Renal pelvis (tissue), 1 donor: ENCODE measurements at regions not wholly inside any gene's neighbourhood (a gene's known extent, or its start where the extent isn't known, plus 50 kb on each side); places are given as distances from the start of the nearest gene placed in this dataset.
A peak's percentile ranks its signal among the peaks of the same experiment; 100 is the strongest.
"Not testable (repeated sequence)": the region's sequence is repeated elsewhere in the genome, so short reads cannot be mapped to it uniquely, and the experiment has no call there.

Experiments
- DNase-seq: peaks from one replicate; pipeline ENCODE4 v3.0.0-alpha.2; 2013

DNA sequence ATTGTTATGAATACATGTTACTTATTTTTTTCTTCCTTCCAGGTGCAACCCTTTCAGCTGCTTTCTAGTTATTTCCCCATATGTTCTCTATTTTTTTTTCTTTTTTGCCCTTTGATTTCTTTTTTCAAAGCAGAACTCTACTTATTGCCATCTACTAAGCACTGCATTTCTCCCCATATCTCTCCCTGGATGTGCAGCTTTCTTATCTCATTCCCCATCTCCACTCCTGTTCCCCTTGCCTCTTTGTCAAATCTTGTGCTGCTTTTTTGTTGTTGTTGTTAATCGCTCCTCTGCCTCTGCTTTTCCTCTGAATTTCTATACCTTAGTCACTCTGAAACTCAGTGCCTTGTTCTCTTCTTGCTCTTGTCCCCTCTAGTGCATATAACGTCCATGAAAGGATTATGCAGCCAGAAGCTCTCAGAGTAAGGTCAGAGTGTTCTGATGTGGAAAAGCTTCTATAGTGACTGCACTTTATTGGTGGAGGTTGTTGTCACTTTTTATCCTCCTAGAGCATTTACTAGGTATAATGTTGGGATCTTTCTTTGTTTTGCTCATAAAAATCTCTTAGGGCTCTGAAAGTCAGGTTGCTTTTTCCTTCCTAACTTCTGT, 51.1 kb upstream of the JADE1 start:
- DNase-seq: no peak

DNA sequence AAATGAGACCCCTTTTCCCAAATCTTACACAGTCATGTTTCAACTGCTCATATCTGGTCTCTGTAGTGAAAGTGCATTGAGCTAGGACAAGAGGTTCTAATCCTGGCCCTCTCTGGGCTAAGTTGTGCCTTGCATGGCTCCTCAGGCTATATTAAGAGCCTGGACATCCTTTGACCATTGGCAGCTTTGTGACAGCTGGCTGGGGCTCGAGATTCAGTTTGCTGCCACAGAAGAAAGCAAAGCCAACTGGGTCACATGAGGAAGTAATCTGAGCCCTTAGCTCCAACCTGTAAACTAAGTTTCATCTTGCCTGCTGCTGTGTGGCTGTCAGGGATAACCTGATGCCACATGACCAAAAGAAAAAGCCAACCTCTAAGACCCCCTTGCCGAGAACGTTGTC, 51.8 kb upstream of the JADE1 start:
- DNase-seq: peak; percentile 29

- no peak for DNase-seq
These were observed 58.1 kb upstream of the JADE1 start for GRCh38 chr4:128751354-128751753.

DNA sequence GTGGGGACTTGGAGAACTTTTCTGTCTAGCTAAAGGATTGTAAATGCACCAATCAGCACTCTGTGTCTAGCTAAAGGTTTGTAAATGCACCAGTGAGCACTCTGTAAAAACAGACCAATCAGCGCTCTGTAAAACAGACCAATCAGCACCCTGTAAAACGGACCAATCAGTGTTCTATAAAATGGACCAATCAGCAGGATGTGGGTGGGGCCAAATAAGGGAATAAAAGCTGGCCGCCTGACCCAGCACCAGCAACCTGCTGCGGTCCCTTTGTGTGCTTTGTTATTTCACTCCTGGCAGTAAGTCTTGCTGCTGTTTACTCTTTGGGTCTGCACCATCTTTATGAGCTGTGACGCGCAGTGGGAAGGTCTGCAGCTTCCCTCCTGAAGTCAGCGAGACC, 67.8 kb upstream of the JADE1 start:
- DNase-seq: not testable (repeated sequence)

DNA sequence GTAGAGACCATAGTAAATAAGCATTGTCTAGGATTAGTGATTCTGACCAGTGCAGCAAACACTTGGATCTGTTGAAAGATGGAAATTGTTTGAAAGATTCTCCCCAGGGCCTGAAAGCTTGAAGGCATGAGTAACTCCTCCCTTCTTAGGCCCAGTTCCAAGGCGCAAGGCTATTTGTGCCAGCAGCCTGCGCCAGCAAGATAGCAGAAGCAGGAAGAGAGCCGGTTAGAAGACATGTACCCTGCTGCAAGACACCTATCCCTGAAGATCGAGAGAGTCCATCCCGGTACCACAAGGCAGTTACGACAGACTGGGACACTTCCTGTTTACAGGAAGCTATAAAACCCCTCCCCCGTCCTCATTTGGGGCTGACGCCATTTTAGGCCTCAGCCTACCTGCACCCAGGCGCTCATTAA, 72.4 kb upstream of the JADE1 start:
- no peak for DNase-seq

GRCh38 chr4:128735714-128736113, 73.8 kb upstream of the JADE1 start:
- no peak for DNase-seq

- DNase-seq: no peak
These were observed 81.3 kb upstream of the JADE1 start for GRCh38 chr4:128728190-128728589.

DNA sequence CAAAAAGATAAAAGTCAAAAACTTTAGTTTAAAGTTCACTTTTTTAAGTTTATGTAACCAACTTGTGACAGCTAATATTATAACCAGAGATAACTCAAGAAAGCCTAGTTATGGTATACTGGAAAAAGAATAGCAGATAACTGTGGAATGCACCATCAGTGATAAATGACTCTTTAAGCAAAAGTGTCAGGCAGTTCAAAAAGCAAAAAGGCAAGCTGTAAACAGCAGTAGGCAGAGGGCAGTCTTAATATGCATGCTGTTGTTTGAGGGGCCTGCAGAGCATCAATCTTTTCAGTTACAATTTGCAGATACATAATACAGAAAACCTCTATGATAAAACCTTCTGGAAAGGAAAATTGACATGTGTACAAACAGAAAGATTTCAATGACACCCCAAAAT, 81.8 kb upstream of the JADE1 start:
- DNase-seq: no peak

DNA sequence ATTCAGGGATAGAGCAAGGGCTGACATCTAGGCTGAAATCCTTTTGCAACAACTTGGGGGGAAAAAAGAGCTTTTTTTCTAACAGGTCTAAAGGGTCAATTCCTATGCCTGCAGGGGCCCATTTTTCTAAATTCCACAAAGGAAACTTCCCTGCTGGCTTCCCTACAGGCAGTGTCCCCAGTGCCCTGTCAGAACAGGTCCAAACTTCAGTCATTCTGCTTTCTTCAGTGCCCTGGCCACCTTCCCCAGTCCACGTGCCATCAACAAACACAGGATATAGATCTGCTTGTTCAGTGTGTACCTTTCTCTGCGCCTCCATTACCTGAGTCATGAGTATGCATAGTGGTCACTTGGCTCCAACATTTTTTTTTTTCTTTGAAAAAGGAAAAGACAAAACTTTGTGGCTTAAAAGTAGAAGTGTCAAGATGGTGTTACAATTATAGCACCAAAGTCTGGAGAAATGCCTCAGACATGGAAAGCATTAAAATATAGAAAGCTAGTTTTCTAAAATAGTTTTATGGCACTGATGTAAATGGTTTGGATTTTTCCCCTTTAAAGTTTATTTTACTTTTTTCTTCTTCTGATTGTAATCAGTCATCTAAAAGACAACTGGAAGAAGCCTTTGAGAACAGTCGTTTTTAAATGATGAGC, 84.0 kb upstream of the JADE1 start:
- no peak for DNase-seq

- DNase-seq: no peak
These were observed 86.6 kb upstream of the JADE1 start for GRCh38 chr4:128722911-128723310.

- no peak for DNase-seq
These were observed 87.6 kb upstream of the JADE1 start for GRCh38 chr4:128721896-128722295.

- no peak for DNase-seq
These were observed 89.2 kb upstream of the JADE1 start for GRCh38 chr4:128720270-128720669.

- DNase-seq: no peak
These were observed 90.7 kb upstream of the JADE1 start for GRCh38 chr4:128718768-128719167.

- DNase-seq: no peak
These were observed 93.2 kb upstream of the JADE1 start for GRCh38 chr4:128716338-128716737.

- DNase-seq: no peak
These were observed 93.9 kb upstream of the JADE1 start for GRCh38 chr4:128715616-128716015.

DNA sequence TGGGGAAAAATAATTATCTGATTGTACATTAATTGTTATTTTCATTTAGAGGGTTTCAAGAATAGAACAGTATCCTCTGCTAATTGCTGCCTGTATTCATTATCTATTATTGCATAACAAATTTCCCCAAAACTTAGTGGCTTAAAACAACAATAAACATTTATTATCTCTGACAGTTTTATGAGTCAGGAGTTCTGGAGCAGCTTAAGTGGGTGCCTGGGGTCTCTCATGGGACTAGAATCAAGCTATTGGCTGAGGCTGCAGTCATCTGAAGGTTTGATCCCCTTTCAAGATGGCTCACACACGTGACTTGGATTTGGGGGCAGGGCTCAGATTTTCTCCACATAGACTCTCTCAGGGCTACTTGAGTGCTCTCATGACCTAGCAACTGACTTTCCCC, 98.1 kb upstream of the JADE1 start:
- DNase-seq: no peak

DNA sequence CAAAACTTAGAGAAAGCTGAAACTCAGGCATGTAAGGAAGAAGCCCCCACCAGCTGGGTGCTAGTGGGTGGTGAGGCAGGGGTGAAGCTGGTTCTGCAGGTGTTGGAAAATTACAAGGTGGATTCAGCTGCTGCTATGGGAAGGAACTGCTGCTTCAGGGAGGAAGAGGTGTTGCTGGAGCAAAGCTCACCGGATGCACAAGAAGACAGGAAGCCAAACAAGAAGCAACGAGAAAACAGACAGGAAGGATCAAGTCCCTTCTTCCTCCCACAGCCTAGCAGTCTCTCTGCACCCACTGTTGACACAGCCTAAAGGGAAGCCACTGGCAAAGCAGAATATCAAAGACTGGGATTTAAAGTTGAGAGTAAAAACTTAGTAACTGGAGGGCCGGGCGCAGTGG, 100.2 kb upstream of the JADE1 start:
- DNase-seq: no peak

GRCh38 chr4:128707864-128708263, 101.6 kb upstream of the JADE1 start:
- no peak for DNase-seq

DNA sequence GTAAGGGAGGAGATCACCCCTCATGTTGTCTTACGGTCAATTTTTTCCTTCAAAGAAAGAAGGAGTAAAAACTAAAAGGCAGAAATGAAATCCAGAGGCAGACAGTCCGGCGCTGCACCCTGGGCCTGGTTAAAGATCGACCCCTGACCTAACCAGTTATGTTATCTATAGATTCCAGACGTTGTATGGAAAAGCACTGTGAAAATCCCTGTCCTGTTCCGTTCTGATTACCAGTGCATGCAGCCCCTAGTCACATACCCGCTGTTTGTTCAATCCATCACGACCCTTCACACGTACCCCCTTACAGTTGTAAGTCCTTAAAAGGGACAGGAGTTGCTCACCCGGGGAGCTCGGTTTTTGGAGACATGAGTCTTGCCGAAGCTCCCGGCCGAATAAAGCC, 105.6 kb upstream of the JADE1 start:
- no peak for DNase-seq

- DNase-seq: no peak
These were observed 108.7 kb upstream of the JADE1 start for GRCh38 chr4:128700659-128701350.

DNA sequence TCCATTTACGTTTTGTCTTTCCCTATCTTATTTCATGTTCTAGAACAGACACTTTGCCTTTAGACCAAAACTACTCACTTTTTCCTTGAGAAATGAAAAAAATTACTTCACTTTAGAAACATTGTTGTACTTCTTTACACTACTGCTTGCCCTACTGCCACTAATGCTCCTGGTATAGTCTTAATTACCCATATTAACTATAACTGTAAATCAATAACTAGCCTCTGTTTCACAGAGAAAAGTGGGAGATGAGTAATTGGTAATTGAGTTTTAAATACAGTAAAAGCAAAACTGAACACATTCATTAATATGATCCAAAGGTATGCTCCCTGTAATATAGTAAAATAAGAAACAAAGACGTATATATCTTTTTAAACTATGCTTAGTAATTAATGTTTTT, 111.1 kb upstream of the JADE1 start:
- DNase-seq: no peak

GRCh38 chr4:128697323-128697722, 112.2 kb upstream of the JADE1 start:
- DNase-seq: no peak

DNA sequence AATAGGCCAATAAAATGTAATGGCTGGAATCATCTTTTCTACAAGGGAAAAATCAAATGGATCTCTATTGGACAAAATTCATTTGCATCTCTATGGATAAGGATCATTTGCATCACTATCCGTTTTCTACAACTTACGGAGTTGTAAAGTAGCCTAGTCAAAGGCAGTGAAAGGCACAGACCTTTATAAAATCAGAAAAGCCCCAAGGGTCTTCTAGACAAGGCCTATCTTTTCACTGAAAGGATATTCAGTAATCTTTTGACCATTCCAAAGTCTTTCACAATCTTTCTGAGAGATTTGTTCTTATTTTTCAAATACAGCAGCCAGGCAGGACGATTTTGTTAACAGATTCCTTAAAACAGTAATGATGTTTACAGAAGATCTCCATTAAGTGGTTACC, 119.5 kb upstream of the JADE1 start:
- no peak for DNase-seq
